ENCODE measurements at regions not wholly inside any gene's neighbourhood (a gene's known extent, or its start where the extent isn't known, plus 50 kb on each side); places are given as distances from the start of the nearest gene placed in this dataset.

DNA sequence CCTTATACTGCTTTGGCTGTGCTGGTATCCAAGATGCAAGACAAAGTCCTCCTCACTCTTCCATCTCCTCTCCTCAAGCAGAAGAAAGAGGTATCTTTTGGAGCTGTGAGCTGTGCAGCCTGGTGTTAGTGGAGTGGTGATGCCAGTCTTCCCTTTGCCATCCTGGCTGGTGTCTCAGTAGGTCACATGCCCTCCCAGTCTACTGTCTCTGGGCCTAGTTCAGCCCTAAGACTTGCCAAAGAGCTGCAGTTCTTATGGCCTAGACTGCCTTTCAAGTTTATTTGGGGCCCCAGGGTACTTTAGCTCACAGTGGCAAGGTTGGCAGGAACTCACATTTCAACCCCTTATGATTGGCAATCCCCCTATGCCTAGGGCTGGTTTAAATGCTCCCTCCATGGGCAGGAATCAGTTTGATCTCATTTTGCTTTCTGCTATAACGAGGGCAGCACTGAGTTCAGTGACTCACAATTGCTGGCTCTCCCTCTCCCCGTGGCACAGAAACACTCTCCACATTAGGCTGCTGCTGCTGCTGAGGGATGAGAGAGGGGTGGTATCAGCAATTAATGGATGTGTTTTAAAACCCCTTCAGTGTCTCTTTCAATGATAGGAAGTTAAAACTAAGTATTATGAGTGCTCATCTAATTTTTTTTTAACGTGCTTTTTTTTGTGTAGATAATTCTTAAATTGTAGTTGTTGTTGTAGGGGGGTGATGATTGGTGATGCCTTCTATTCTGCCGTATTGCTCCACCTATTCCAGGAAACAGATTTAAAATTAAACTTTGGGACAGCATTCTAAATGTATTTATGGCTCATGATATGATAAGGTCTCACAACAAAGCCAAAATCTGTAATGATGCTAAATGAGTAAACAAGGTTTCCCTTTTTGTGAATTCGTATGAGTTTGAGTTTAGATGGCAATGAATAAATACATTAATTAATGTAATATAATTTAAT is 1295.0 kb downstream of the JRKL start:
- DNase-seq (ENCODE audit: low spot score), result no peak

- DNase-seq (ENCODE audit: low spot score), result no peak
Observed at GRCh38 chr11:97685695-97686094, 1295.9 kb downstream of the JRKL start.

- no peak for DNase-seq (ENCODE audit: low spot score)
Observed at GRCh38 chr11:97687111-97687510, 1297.3 kb downstream of the JRKL start.

GRCh38 chr11:97691061-97691460 is 1301.2 kb downstream of the JRKL start:
- DNase-seq (ENCODE audit: low spot score), result no peak

GRCh38 chr11:97702951-97703350 is 1313.1 kb downstream of the JRKL start:
- no peak for DNase-seq (ENCODE audit: low spot score)

- no peak for DNase-seq (ENCODE audit: low spot score)
Observed at GRCh38 chr11:97703851-97704250, 1314.0 kb downstream of the JRKL start.

DNA sequence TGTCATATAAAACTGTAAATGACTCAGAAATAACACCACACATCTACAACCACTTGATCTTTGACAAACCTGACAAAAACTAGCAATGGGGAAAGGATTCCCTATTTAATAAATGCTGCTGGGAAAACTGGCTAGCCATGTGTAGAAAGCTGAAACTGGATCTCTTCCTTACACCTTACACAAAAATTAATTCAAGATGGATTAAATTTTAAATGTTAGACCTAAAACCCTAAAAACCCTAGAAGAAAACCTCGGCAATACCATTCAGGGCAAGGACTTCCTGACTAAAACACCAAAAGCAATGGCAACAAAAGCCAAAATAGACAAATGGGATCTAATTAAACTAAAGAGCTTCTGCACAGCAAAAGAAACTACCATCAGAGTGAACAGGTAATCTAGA is 1315.3 kb upstream of the CNTN5 start:
- peak; percentile 16 for DNase-seq (ENCODE audit: low spot score)

DNA sequence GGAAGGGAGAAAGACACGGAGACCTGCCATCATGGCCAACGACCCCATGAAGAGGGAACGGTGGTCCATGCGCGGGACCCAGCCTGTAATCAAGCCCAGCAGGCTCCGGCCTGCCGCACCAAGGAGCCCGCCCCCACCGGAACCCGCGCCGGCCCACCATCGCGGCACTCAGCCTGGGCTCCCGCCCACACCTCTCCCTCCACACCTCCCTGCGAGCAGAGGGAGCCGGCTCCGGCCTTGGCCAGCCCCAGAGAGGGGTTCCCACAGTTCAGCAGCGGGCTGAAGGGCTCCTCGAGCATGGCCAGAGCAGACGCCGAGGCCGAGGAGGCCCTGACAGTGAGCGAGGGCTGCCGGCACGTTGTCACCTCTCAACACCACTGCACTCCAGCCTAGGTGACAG is 1302.8 kb upstream of the CNTN5 start:
- no peak for DNase-seq (ENCODE audit: low spot score)

DNA sequence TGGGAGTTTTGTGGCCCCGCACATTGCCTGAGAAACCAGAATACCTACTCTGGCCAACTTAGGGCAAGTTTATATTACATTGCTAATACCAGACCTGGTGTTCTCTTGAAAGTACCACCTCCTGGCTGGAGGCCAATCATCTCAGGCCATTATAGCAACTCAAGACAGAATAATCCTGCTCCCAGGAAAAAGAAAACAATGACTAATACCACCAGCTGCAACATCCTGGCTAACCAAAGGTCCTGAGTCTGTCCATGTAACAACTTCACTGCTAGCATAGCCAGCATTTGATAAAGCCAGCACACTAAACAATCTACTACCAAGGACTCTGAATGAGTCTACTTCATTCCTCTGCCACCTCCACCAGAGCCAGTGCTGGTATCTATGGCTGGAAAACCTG is 1298.7 kb upstream of the CNTN5 start:
- DNase-seq (ENCODE audit: low spot score), result no peak

DNA sequence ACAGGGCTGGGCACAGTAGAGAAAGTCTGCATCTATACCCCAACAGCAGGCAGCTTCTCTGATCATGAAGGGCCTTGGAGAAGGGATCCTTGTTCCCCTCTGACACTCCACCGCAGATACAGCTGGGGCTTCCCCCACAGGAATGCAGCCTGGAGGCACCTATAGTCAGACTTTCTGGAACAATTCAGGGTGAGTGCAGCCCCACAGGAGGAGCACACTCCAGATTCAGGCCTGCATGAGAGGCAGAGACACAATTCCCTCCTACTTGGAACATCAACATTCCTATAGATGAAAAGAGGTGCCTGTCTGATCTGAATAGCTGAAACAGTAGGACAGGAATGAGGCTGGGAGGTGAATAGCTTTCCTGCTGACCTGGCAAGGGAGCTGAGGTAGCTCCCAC is 1298.0 kb upstream of the CNTN5 start:
- no peak for DNase-seq (ENCODE audit: low spot score)

DNA sequence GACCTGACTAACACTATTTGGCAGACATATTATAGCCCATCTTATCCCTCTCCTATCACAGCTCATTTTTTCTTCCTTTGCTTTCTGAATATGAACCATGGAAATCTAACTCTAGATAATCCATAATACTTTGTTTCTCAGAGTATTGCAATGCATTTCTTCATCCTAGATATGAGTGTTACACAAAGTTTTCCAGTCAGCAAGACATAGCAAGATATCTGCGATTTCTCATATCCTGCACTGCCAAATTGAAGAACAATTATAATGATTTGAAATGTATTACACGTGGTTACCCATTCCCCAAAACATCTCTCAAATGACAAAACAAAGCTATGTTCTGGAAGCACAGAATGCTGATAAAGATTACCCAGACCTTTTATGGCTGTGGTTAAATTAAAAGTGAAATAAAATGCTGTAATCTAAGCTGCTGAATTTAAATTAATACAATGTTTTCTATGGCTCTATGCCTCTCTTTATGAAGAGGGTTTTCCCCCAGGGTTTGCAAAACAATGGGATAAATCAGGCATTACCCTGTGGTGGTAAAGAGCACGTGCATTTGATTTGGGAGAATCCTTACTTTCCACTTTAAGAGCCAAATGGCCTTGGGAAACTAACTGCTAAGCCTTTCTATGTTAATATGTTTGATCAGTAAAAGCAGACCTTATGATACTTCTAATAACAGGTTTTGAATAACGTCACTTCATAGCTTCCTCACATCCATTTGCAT is 1291.0 kb upstream of the CNTN5 start:
- no peak for DNase-seq (ENCODE audit: low spot score)

GRCh38 chr11:97732011-97732632 is 1288.6 kb upstream of the CNTN5 start:
- DNase-seq (ENCODE audit: low spot score), result no peak

DNA sequence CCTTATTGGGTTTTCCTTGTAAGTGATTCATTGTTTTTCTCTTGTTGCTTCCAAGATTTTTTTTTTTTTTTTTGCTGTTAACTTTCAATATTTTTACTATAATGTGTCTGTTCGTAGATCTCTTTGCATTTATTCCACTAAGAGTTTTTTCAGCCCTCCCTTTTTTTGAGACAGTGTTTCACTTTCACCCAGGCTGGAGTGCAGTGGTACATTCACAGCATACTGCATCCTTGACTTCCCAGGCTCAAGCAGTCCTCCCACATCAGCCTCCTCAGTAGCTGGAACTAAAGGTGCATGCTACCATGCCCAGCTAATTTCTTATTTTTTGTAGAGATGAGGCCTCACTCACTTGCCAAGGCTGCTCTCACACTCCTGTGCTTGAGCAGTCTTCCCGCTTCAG is 1282.0 kb upstream of the CNTN5 start:
- no peak for DNase-seq (ENCODE audit: low spot score)

- no peak for DNase-seq (ENCODE audit: low spot score)
Observed at GRCh38 chr11:97739932-97740800, 1280.6 kb upstream of the CNTN5 start.

- DNase-seq (ENCODE audit: low spot score), result no peak
Observed at GRCh38 chr11:97740801-97741151, 1280.0 kb upstream of the CNTN5 start.

- no peak for DNase-seq (ENCODE audit: low spot score)
Observed at GRCh38 chr11:97742717-97743116, 1278.0 kb upstream of the CNTN5 start.

- DNase-seq (ENCODE audit: low spot score), result no peak
Observed at GRCh38 chr11:97743205-97743742, 1277.5 kb upstream of the CNTN5 start.

DNA sequence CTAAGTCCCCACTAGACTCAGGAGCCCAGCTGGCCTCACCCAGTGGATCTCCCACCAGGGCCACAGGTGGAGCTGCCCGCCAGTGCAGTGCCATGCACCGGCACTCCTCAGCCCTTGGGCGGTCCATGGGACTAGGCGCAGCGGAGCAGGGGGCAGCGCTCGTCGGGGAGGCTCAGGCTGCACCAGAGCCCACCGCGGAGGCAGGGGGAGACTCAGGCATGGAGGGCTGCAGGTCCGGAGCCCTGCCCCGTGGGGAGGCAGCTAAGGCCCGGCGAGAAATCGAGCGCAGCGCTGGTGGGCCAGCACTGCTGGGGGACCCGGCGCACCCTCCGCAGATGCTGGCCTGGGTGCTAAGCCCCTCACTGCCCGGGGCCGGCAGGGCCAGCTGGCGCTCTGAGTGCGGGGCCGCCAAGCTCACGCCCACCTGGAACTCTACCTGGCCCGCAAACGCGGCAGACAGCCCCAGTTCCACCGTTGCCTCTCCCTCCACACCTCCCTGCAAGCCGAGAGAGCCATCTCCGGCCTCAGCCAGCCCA is 1275.2 kb upstream of the CNTN5 start:
- DNase-seq (ENCODE audit: low spot score), result no peak

GRCh38 chr11:97746818-97747217 is 1273.9 kb upstream of the CNTN5 start:
- no peak for DNase-seq (ENCODE audit: low spot score)

DNA sequence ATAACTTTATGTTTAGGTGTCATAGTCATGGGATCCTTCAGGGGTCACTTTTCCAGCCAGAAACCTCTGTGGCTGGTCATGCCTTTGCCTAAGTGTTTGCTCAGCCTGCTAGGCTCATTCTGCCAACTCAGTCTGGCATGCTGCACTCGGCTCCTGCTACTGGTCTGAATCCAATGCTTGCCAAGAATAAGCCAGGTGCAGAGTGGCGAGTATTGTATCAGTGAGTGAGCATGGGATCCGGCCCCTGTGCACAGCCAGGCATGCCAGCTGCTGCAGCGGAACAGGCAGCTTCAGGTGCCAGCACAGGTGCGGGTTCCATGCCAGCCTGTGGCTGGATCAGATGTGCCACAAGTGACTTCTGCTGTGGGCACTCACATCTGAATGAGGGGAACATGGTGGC is 1269.3 kb upstream of the CNTN5 start:
- no peak for DNase-seq (ENCODE audit: low spot score)

GRCh38 chr11:97751952-97752351 is 1268.8 kb upstream of the CNTN5 start:
- no peak for DNase-seq (ENCODE audit: low spot score)
